HFFc6 (cell line): ENCODE measurements at regions not wholly inside any gene's neighbourhood (a gene's known extent, or its start where the extent isn't known, plus 50 kb on each side); places are given as distances from the start of the nearest gene placed in this dataset.

Experiments used
- DNase-seq: peaks from one replicate; pipeline ENCODE4 v3.0.0-alpha.2; 2018
- H3K27ac Mint-ChIP-seq: 2 replicates; pipeline ENCODE4 v1.8.0; 2020; ENCODE audit warnings: mild to moderate bottlenecking, mixed read lengths
- H3K27me3 Mint-ChIP-seq: 2 replicates; pipeline ENCODE4 v1.8.0; 2021; ENCODE audit warnings: mild to moderate bottlenecking, moderate library complexity, mixed read lengths; ENCODE audit not compliant: insufficient read depth
- H3K36me3 Mint-ChIP-seq: 2 replicates; pipeline ENCODE4 v1.8.0; 2021; ENCODE audit warnings: low read depth, mixed read lengths
- H3K4me1 Mint-ChIP-seq: 2 replicates; pipeline ENCODE4 v1.8.0; 2020; ENCODE audit warnings: low read depth, mixed read lengths
- H3K4me3 Mint-ChIP-seq: 2 replicates; pipeline ENCODE4 v1.8.0; 2020; ENCODE audit warnings: mild to moderate bottlenecking, moderate library complexity, mixed read lengths
- H3K9me3 Mint-ChIP-seq: 2 replicates; pipeline ENCODE4 v1.8.0; 2020; ENCODE audit warnings: mild to moderate bottlenecking, mixed read lengths
- TF ChIP-seq, protein P1 (sequence below): fragments of 200-600 bp; sonication (generic); IDR thresholded peaks from 2 replicates; pipeline ENCODE4 v1.5.0; 2021; ENCODE audit warnings: antibody characterized with exemption, mild to moderate bottlenecking

DNA sequence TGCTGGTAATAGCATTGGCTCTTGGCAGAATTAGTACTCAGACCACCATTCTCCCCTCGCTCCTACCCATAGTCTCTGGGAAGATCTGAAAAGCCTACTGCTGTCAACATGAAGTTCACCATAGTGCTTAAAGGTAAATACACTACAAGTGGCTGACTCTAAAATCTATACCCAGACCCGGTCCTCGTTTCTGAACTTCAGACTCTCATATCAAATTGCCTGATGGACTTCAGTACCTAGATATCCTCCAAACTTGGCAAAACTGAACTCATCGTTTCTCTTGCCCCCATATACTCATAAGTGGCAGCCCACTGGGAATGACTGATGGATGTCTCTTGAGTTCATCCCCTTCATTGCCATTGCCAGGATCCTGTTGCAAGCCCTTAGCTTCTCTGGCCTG is 67.3 kb downstream of the VCPKMT start:
- Mint-ChIP-seq H3K9me3 (no peaks in the 10 kb centered on the region), H3K27me3 (peaks cover 4% of the 10 kb centered on the region), H3K4me3 (no peak overlapping the region), H3K36me3 (no peaks in the 10 kb centered on the region), H3K4me1 (peaks cover 42% of the 10 kb centered on the region), H3K27ac (no peak overlapping the region)
- DNase-seq, result no peak
- TF ChIP-seq, protein P1, sequence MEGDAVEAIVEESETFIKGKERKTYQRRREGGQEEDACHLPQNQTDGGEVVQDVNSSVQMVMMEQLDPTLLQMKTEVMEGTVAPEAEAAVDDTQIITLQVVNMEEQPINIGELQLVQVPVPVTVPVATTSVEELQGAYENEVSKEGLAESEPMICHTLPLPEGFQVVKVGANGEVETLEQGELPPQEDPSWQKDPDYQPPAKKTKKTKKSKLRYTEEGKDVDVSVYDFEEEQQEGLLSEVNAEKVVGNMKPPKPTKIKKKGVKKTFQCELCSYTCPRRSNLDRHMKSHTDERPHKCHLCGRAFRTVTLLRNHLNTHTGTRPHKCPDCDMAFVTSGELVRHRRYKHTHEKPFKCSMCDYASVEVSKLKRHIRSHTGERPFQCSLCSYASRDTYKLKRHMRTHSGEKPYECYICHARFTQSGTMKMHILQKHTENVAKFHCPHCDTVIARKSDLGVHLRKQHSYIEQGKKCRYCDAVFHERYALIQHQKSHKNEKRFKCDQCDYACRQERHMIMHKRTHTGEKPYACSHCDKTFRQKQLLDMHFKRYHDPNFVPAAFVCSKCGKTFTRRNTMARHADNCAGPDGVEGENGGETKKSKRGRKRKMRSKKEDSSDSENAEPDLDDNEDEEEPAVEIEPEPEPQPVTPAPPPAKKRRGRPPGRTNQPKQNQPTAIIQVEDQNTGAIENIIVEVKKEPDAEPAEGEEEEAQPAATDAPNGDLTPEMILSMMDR, result no peak

DNA sequence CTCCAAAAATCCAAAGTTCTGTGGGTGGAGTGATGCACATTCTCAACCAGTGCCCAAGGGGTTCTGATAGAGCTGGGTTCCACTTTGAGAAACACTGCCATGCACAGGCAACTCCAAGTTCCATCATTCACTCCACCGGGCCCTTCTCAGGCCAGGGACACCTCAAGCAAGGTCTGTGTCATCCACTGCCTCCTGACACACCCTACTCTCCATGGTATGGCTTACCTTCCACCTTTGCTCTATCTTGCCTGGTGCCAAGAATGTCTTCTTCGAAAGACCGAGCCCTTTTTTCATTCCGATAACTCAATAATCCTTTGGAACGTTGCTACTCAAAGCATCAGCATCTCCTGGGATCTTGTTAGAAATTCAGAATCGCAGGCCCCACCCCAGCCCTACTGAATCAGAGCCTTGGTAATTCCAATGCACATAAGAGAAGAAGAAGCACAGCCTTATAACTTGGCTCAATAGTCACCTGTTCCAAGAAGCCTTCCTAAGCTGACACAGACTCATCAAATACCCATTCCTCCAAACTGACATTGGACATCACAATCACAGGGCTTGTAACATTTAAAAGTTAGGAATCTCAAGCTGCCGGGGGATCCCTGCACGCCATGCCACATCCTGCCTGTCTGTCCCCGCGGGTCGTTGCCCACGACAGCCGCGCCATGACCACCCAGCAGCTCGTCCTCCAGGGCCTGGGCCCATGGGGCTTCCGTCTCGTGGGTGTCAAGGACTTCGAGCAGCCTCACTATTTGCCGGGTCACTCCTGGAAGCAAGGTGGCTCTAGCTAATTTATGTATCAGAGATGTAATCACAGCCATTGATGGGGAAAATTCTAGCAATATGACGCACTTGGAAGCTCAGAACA is 66.4 kb downstream of the VCPKMT start:
- no peak for DNase-seq
- no peak overlapping the region for H3K4me3 Mint-ChIP-seq
- H3K27me3 Mint-ChIP-seq, result peaks cover 4% of the 10 kb centered on the region
- H3K36me3 Mint-ChIP-seq, result no peaks in the 10 kb centered on the region
- H3K4me1 Mint-ChIP-seq, result peaks cover 33% of the 10 kb centered on the region
- TF ChIP-seq, protein P1, result no peak
- H3K9me3 Mint-ChIP-seq, result no peaks in the 10 kb centered on the region
- H3K27ac Mint-ChIP-seq, result no peak overlapping the region

DNA sequence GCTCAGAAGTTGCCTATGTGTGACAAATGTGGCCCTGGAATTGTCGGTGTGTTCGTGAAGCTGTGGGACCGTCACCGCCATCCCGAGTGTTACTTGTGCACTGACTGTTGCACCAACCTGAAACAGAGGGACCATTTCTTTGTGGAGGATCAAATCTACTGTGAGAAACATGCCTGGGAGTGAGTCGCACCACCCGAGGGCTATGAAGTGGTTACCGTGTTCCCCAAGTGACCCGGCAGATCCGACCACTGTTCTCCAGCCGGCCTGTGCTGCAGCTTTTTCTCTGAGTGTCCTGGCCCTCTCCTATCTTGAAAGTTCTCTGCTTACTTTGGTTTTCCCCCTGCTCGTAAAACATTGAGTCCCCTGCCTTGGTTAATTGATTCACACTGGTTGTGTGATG is 65.3 kb downstream of the VCPKMT start:
- peak; percentile 36 for DNase-seq
- H3K4me1 Mint-ChIP-seq, result peaks cover 22% of the 10 kb centered on the region
- TF ChIP-seq, protein P1, result no peak
- H3K9me3 Mint-ChIP-seq, result no peaks in the 10 kb centered on the region
- H3K4me3 Mint-ChIP-seq, result no peak overlapping the region
- H3K36me3 Mint-ChIP-seq, result no peaks in the 10 kb centered on the region
- peaks cover 4% of the 10 kb centered on the region for H3K27me3 Mint-ChIP-seq
- H3K27ac Mint-ChIP-seq, result 0 out of 2 replicates have a peak overlapping the region, but pooled peaks have one; percentile 36

DNA sequence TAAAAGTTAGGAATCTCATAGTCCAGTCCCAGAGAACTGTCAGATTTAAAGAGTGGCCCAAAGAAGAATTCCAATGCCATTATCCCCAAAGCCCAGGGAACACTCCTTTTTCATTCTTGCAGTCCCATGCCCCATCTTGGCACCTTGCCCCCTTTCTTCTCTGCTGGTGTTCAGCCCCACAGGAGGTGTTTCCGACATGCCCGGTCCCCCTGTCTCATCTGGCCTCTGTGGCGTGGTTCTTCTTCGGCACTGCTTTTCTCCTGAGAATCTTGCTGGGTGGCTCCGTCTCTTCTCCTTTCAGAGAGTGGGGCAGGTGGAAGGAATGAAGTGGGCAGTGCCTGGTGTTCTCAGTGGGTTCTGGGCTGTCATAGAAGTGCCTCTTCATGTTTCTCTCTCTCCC is 64.7 kb downstream of the VCPKMT start:
- Mint-ChIP-seq H3K9me3 (no peaks in the 10 kb centered on the region), H3K4me1 (peaks cover 22% of the 10 kb centered on the region), H3K4me3 (no peak overlapping the region), H3K27ac (no peak overlapping the region), H3K27me3 (peaks cover 4% of the 10 kb centered on the region), H3K36me3 (no peaks in the 10 kb centered on the region)
- DNase-seq, result no peak
- TF ChIP-seq, protein P1, result no peak

DNA sequence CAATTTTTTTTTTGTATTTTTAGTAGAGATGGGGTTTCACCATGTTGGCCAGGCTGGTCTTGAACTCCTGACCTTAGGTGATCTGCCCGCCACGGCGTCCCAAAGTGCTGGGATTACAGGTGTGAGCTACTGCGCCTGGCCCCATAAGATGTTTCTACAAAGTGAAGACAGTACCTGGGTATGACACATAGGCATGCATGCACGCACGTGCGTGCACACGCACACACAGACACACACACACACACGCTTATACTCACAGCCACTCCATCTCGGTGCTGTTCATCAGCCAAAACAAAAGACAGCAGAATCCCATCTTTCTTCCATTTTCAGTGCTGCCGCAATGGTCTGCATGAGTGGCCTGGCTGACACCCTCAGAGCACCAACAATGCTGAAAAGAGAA is 63.9 kb downstream of the VCPKMT start:
- no peak overlapping the region for H3K27ac Mint-ChIP-seq
- no peaks in the 10 kb centered on the region for H3K9me3 Mint-ChIP-seq
- peaks cover 4% of the 10 kb centered on the region for H3K27me3 Mint-ChIP-seq
- TF ChIP-seq, protein P1, result no peak
- peaks cover 22% of the 10 kb centered on the region for H3K4me1 Mint-ChIP-seq
- H3K36me3 Mint-ChIP-seq, result no peaks in the 10 kb centered on the region
- DNase-seq, result no peak
- H3K4me3 Mint-ChIP-seq, result no peak overlapping the region
